ENCODE measurements at regions not wholly inside any gene's neighbourhood (a gene's known extent, or its start where the extent isn't known, plus 50 kb on each side); places are given as distances from the start of the nearest gene placed in this dataset.

GRCh38 chr1:93815366-93816110, 63.5 kb downstream of the DNTTIP2 start:
- no peak for DNase-seq (ENCODE audit: low read depth)
- TF ChIP-seq CTCF (IDR thresholded peaks at IDR 0.05; ENCODE audit: low read depth, low read length) (no peak), MYC (IDR thresholded peaks at IDR 0.05; ENCODE audit: low read depth, low read length) (no peak), MAX (IDR thresholded peaks at IDR 0.05; ENCODE audit: low read depth, low read length) (no peak), POLR2A (IDR thresholded peaks at IDR 0.05; ENCODE audit: extremely low read depth, insufficient read length) (no peak)
- no peak overlapping the region for H3K4me3 ChIP-seq (ENCODE audit: low read depth, low read length)

- no peak overlapping the region for H3K4me3 ChIP-seq (ENCODE audit: low read depth, low read length)
- TF ChIP-seq MAX (IDR thresholded peaks at IDR 0.05; ENCODE audit: low read depth, low read length) (no peak), MYC (IDR thresholded peaks at IDR 0.05; ENCODE audit: low read depth, low read length) (no peak), POLR2A (IDR thresholded peaks at IDR 0.05; ENCODE audit: extremely low read depth, insufficient read length) (no peak), CTCF (IDR thresholded peaks at IDR 0.05; ENCODE audit: low read depth, low read length) (no peak)
- no peak for DNase-seq (ENCODE audit: low read depth)
Measured at GRCh38 chr1:93814795-93815340, 64.1 kb downstream of the DNTTIP2 start.

GRCh38 chr1:93814059-93814794, 64.8 kb downstream of the DNTTIP2 start:
- no peak overlapping the region for H3K4me3 ChIP-seq (ENCODE audit: low read depth, low read length)
- no peak; the same call in 1 of the 2 replicates for TF ChIP-seq MYC (IDR thresholded peaks at IDR 0.05; ENCODE audit: low read depth, low read length)
- no peak for TF ChIP-seq POLR2A (IDR thresholded peaks at IDR 0.05; ENCODE audit: extremely low read depth, insufficient read length)
- peak; percentile 73 for TF ChIP-seq MAX (IDR thresholded peaks at IDR 0.05; ENCODE audit: low read depth, low read length)
- peak; percentile 83 for TF ChIP-seq CTCF (IDR thresholded peaks at IDR 0.05; ENCODE audit: low read depth, low read length)
- peak; percentile 73 for DNase-seq (ENCODE audit: low read depth)

GRCh38 chr1:93813076-93813475, 65.9 kb downstream of the DNTTIP2 start:
- no peak overlapping the region for H3K4me3 ChIP-seq (ENCODE audit: low read depth, low read length)
- no peak for DNase-seq (ENCODE audit: low read depth)
- TF ChIP-seq POLR2A (IDR thresholded peaks at IDR 0.05; ENCODE audit: extremely low read depth, insufficient read length), result no peak
- no peak for TF ChIP-seq CTCF (IDR thresholded peaks at IDR 0.05; ENCODE audit: low read depth, low read length)
- no peak for TF ChIP-seq MYC (IDR thresholded peaks at IDR 0.05; ENCODE audit: low read depth, low read length)
- TF ChIP-seq MAX (IDR thresholded peaks at IDR 0.05; ENCODE audit: low read depth, low read length), result no peak

GRCh38 chr1:93811326-93812065, 67.5 kb downstream of the DNTTIP2 start:
- no peak for DNase-seq (ENCODE audit: low read depth)
- no peak overlapping the region for H3K4me3 ChIP-seq (ENCODE audit: low read depth, low read length)

More at GRCh38 chr1:93811326-93812065, 67.5 kb downstream of the DNTTIP2 start:
- TF ChIP-seq MAX (IDR thresholded peaks at IDR 0.05; ENCODE audit: low read depth, low read length) (no peak), CTCF (IDR thresholded peaks at IDR 0.05; ENCODE audit: low read depth, low read length) (no peak), MYC (IDR thresholded peaks at IDR 0.05; ENCODE audit: low read depth, low read length) (no peak), POLR2A (IDR thresholded peaks at IDR 0.05; ENCODE audit: extremely low read depth, insufficient read length) (no peak)
